ENCODE measurements at regions not wholly inside any gene's neighbourhood (a gene's known extent, or its start where the extent isn't known, plus 50 kb on each side); places are given as distances from the start of the nearest gene placed in this dataset.

DNA sequence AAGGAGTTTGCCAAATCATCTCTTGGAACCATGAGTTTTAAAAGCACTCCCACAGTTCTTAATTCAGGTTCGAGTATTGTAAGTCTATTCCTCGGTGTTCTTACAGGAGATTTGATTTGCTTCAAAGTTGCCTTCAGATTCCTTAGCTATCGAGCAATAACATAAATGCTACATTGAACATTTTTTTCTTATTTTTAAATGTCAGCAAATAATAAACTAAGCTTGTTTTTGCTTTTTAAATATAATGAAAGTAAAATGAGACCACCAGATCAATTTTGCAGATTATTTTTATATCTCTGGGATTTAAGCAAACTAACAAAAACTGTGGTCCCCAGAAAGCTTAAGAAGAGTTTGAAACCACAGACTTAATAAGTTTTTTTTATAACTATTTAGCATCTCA, 195.5 kb downstream of the LNPK start:
- H3K18ac ChIP-seq (ENCODE audit: extremely low read depth, low read length): no peak overlapping the region
- CTCF ChIA-PET (ENCODE audit: partially characterized antibody): interaction anchor here (1.3 to 1.4 kb wide), 2 partner anchors 47 to 117 kb away, joined by 3 read pairs; no protein-coding TSS in a partner anchor
- no peak overlapping the region for H3K9ac ChIP-seq (replicated peaks in 1 of 4; ENCODE audit: extremely low read depth in 1 of 4, low read depth in 3 of 4, low read length in 3 of 4)
- no peak overlapping the region for H3K4me2 ChIP-seq (ENCODE audit: insufficient read depth in 1 of 2, low read depth in 2 of 2, low read length in 2 of 2)
- no peak overlapping the region for H2BK20ac ChIP-seq (ENCODE audit: low read length)
- H3K79me2 ChIP-seq (ENCODE audit: control insufficient read depth in 1 of 2, insufficient read depth in 2 of 2, low read length in 2 of 2): no peaks in the 10 kb centered on the region
- no peak overlapping the region for H3K4ac ChIP-seq (replicated peaks; ENCODE audit: insufficient read length, low read depth, low read length)
- POLR2A ChIA-PET (ENCODE audit: partially characterized antibody): no interaction called here
- no peaks in the 10 kb centered on the region for H4K20me1 ChIP-seq (replicated peaks in 1 of 2; ENCODE audit: control insufficient read depth in 1 of 2, insufficient read depth in 2 of 2, low read length in 2 of 2)
- DNase-seq (ENCODE audit: low read depth in 1 of 2, low spot score in 2 of 2): no peak
- H4K91ac ChIP-seq (replicated peaks; ENCODE audit: insufficient read length, low read length): no peak overlapping the region
- H3K23me2 ChIP-seq (ENCODE audit: low read depth, low read length): no peaks in the 10 kb centered on the region
- H3K23ac ChIP-seq (ENCODE audit: insufficient read length): no peak overlapping the region
- no peaks in the 10 kb centered on the region for H3K27me3 ChIP-seq (replicated peaks in 1 of 4; ENCODE audit: control insufficient read depth in 3 of 4, extremely low read depth in 1 of 4, insufficient read depth in 3 of 4, low read length in 3 of 4)
- H2BK12ac ChIP-seq (ENCODE audit: low read depth, low read length): no peak overlapping the region
- FAIRE-seq: no peak
- TF ChIP-seq SIRT6 (IDR thresholded peaks at IDR 0.05; ENCODE audit: low read length) (no peak), RXRA (IDR thresholded peaks at IDR 0.05; ENCODE audit: insufficient read depth, low read depth, low read length) (no peak)
- no peaks in the 10 kb centered on the region for H3K79me1 ChIP-seq (ENCODE audit: low read depth, low read length)
- no peak overlapping the region for H2AK5ac ChIP-seq (ENCODE audit: low read depth, low read length)
- no peak overlapping the region for H2BK5ac ChIP-seq (ENCODE audit: low read depth, low read length)
- no peak overlapping the region for H2BK15ac ChIP-seq (ENCODE audit: low read length)
- 58% methylated on average over 3 of the region's 3 CpGs; no CpG with 5 or more reads in 1 of the 2 experiments for WGBS, 2 experiments (ENCODE audit: extremely low coverage in 1 of 2, insufficient coverage in 1 of 2, insufficient read length in 1 of 2, insufficient replicate concordance in 2 of 2, low coverage in 1 of 2, low lambda C conversion rate in 2 of 2, missing lambda C conversion rate in 1 of 2)
- no peak overlapping the region for H4K8ac ChIP-seq (ENCODE audit: extremely low read depth, insufficient read depth, low read length)
- no peak overlapping the region for H4K5ac ChIP-seq (ENCODE audit: insufficient read length, low read depth, low read length)
- no peak overlapping the region for H2BK120ac ChIP-seq (replicated peaks; ENCODE audit: low read depth, low read length)
- H3K14ac ChIP-seq (ENCODE audit: insufficient read length): no peak overlapping the region
- H3K4me1 ChIP-seq (replicated peaks in 1 of 4; ENCODE audit: control insufficient read depth in 3 of 4, insufficient read depth in 4 of 4, low read length in 3 of 4): no peaks in the 10 kb centered on the region
- no peak overlapping the region for H3K56ac ChIP-seq (replicated peaks; ENCODE audit: insufficient read length, low read depth, low read length)
- H2AFZ ChIP-seq (ENCODE audit: low read length): no peak overlapping the region
- H3K9me3 ChIP-seq (ENCODE audit: insufficient read depth in 2 of 2, low read depth in 1 of 2, low read length in 1 of 2): no peaks in the 10 kb centered on the region
- H3K4me3 ChIP-seq (ENCODE audit: extremely low read depth in 1 of 4, insufficient read depth in 2 of 4, low read depth in 3 of 4, low read length in 4 of 4): no peak overlapping the region
- H3K27ac ChIP-seq (ENCODE audit: low read depth, low read length): no peak overlapping the region
- H3K36me3 ChIP-seq (ENCODE audit: control insufficient read depth in 2 of 4, insufficient read depth in 4 of 4, low read length in 3 of 4): no peaks in the 10 kb centered on the region

Measured in H1 (cell line).